IMR-90 (cell line): ENCODE measurements at regions not wholly inside any gene's neighbourhood (a gene's known extent, or its start where the extent isn't known, plus 50 kb on each side); places are given as distances from the start of the nearest gene placed in this dataset.

Experiments
- CTCF ChIP-seq: conservative IDR thresholded peaks from 2 replicates; pipeline ENCODE4 v1.5.1; 2012; ENCODE audit warnings: mild to moderate bottlenecking, low read depth, low read length, improper control_type of control experiment
- POLR2A ChIP-seq: IDR thresholded peaks from 2 replicates; pipeline ENCODE4 v1.6.1; 2012; ENCODE audit warnings: mild to moderate bottlenecking, low read depth, low read length

DNA sequence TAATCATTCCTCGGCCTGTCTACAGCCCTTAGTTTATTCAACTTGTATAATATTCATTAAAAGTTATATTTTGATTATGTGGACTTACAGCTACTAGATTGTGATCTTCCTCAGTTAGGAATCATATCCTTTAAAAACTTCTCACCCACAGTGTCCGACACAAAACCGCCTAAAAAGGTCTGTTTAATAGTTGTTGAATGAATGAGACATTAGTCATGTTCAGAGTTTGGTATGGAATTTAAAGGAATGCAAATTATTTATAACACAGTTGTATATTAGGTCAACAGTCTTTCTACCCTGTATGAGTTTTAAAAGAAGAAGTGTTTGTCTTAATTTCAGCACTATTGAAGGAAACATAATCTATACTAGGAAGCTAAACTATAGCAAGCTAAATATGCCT, 390.0 kb downstream of the ARL4A start:
- TF ChIP-seq POLR2A = no peak
- no peak for TF ChIP-seq CTCF
